ENCODE measurements at regions not wholly inside any gene's neighbourhood (a gene's known extent, or its start where the extent isn't known, plus 50 kb on each side); places are given as distances from the start of the nearest gene placed in this dataset.
"Not testable (repeated sequence)": the region's sequence is repeated elsewhere in the genome, so short reads cannot be mapped to it uniquely, and the experiment has no call there.

- H3K9ac ChIP-seq = no peak overlapping the region
- TF ChIP-seq CTCF (conservative IDR thresholded peaks at IDR 0.05; ENCODE audit: low read depth, low read length) = no peak
- H2AFZ ChIP-seq (ENCODE audit: low read depth) = no peak overlapping the region
- no peak overlapping the region for H3K4me2 ChIP-seq
- no peak overlapping the region for H3K4me3 ChIP-seq (IDR thresholded peaks at IDR 0.05; ENCODE audit: insufficient read depth, low read depth, low read length)
- H3K27me3 ChIP-seq (ENCODE audit: insufficient read depth, low read depth) = no peaks in the 10 kb centered on the region
- no peaks in the 10 kb centered on the region for H3K4me1 ChIP-seq (ENCODE audit: low read depth, poor library complexity, severe bottlenecking)
- H4K20me1 ChIP-seq (ENCODE audit: insufficient read depth) = no peaks in the 10 kb centered on the region
- no peaks in the 10 kb centered on the region for H3K79me2 ChIP-seq (ENCODE audit: insufficient read depth, low read depth)
- H3K36me3 ChIP-seq (ENCODE audit: insufficient read depth) = no peaks in the 10 kb centered on the region
- no peak overlapping the region for H3K27ac ChIP-seq
Observed at GRCh38 chr10:6988654-6989053, 408.6 kb upstream of the PRKCQ start.

GRCh38 chr10:6987536-6987945, 407.5 kb upstream of the PRKCQ start:
- no peak overlapping the region for H2AFZ ChIP-seq (ENCODE audit: low read depth)
- no peak overlapping the region for H3K4me3 ChIP-seq (IDR thresholded peaks at IDR 0.05; ENCODE audit: insufficient read depth, low read depth, low read length)
- H3K27me3 ChIP-seq (ENCODE audit: insufficient read depth, low read depth) = no peaks in the 10 kb centered on the region
- no peak overlapping the region for H3K9ac ChIP-seq
- no peaks in the 10 kb centered on the region for H3K4me1 ChIP-seq (ENCODE audit: low read depth, poor library complexity, severe bottlenecking)
- H4K20me1 ChIP-seq (ENCODE audit: insufficient read depth) = no peaks in the 10 kb centered on the region
- H3K27ac ChIP-seq = no peak overlapping the region
- no peak for TF ChIP-seq CTCF (conservative IDR thresholded peaks at IDR 0.05; ENCODE audit: low read depth, low read length)
- no peaks in the 10 kb centered on the region for H3K79me2 ChIP-seq (ENCODE audit: insufficient read depth, low read depth)
- H3K4me2 ChIP-seq = no peak overlapping the region
- no peaks in the 10 kb centered on the region for H3K36me3 ChIP-seq (ENCODE audit: insufficient read depth)

DNA sequence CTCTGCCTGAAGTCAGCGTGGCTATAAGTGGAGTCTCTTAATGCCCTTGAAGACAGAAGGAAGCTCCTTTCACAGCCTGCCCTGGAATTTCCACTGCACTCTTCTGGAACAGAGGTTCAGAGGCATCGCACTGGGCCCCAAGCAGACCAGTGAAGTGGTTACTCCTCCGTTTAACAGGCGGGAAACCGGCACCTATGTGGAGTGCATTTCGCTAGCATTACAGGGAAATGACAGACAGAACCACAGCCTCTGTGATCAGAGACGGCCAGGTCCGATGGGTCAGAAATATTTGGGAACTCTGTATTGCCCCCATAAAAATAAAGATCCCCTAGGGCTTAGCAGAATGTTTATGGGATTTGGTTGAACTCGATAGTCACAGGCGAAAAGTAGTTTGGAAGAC, 406.9 kb upstream of the PRKCQ start:
- H3K27me3 ChIP-seq (ENCODE audit: insufficient read depth, low read depth) = no peaks in the 10 kb centered on the region
- H3K79me2 ChIP-seq (ENCODE audit: insufficient read depth, low read depth) = no peaks in the 10 kb centered on the region
- no peak overlapping the region for H3K4me3 ChIP-seq (IDR thresholded peaks at IDR 0.05; ENCODE audit: insufficient read depth, low read depth, low read length)
- H2AFZ ChIP-seq (ENCODE audit: low read depth) = no peak overlapping the region
- no peak for TF ChIP-seq CTCF (conservative IDR thresholded peaks at IDR 0.05; ENCODE audit: low read depth, low read length)
- H3K36me3 ChIP-seq (ENCODE audit: insufficient read depth) = no peaks in the 10 kb centered on the region
- H4K20me1 ChIP-seq (ENCODE audit: insufficient read depth) = no peaks in the 10 kb centered on the region
- H3K9ac ChIP-seq = no peak overlapping the region
- H3K27ac ChIP-seq = no peak overlapping the region
- H3K4me1 ChIP-seq (ENCODE audit: low read depth, poor library complexity, severe bottlenecking) = no peaks in the 10 kb centered on the region
- H3K4me2 ChIP-seq = no peak overlapping the region

- no peak for TF ChIP-seq CTCF (conservative IDR thresholded peaks at IDR 0.05; ENCODE audit: low read depth, low read length)
- H3K27me3 ChIP-seq (ENCODE audit: insufficient read depth, low read depth) = no peaks in the 10 kb centered on the region
- H4K20me1 ChIP-seq (ENCODE audit: insufficient read depth) = no peaks in the 10 kb centered on the region
- no peak overlapping the region for H3K27ac ChIP-seq
- H2AFZ ChIP-seq (ENCODE audit: low read depth) = no peak overlapping the region
- no peak overlapping the region for H3K9ac ChIP-seq
- H3K36me3 ChIP-seq (ENCODE audit: insufficient read depth) = no peaks in the 10 kb centered on the region
- no peaks in the 10 kb centered on the region for H3K4me1 ChIP-seq (ENCODE audit: low read depth, poor library complexity, severe bottlenecking)
- H3K79me2 ChIP-seq (ENCODE audit: insufficient read depth, low read depth) = no peaks in the 10 kb centered on the region
- no peak overlapping the region for H3K4me2 ChIP-seq
- no peak overlapping the region for H3K4me3 ChIP-seq (IDR thresholded peaks at IDR 0.05; ENCODE audit: insufficient read depth, low read depth, low read length)
Observed at GRCh38 chr10:6985644-6986043, 405.6 kb upstream of the PRKCQ start.

- H3K4me1 ChIP-seq (ENCODE audit: low read depth, poor library complexity, severe bottlenecking) = no peaks in the 10 kb centered on the region
- no peak overlapping the region for H2AFZ ChIP-seq (ENCODE audit: low read depth)
- no peaks in the 10 kb centered on the region for H4K20me1 ChIP-seq (ENCODE audit: insufficient read depth)
- no peak overlapping the region for H3K9ac ChIP-seq
- H3K79me2 ChIP-seq (ENCODE audit: insufficient read depth, low read depth) = no peaks in the 10 kb centered on the region
- no peaks in the 10 kb centered on the region for H3K36me3 ChIP-seq (ENCODE audit: insufficient read depth)
- TF ChIP-seq CTCF (conservative IDR thresholded peaks at IDR 0.05; ENCODE audit: low read depth, low read length) = no peak
- no peak overlapping the region for H3K4me2 ChIP-seq
- no peak overlapping the region for H3K27ac ChIP-seq
- no peaks in the 10 kb centered on the region for H3K27me3 ChIP-seq (ENCODE audit: insufficient read depth, low read depth)
- H3K4me3 ChIP-seq (IDR thresholded peaks at IDR 0.05; ENCODE audit: insufficient read depth, low read depth, low read length) = no peak overlapping the region
Observed at GRCh38 chr10:6984971-6985370, 404.9 kb upstream of the PRKCQ start.

DNA sequence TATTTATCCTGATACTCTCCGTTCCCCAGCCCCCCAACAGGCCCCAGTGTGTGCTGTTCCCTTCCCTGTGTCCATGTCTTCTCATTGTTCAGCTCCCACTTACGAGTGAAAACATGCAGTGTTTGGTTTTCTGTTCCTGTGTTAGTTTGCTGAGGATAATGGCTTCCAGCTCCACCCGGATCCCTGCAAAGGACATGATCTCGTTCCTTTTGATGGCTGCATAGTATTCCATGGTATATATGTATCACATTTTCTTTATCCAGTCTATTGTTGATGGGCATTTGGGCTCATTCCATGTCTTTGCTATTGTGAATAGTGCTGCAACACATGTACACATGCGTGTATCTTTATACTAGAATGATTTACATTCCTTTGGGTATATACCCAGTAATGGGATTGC, 403.9 kb upstream of the PRKCQ start:
- not testable (repeated sequence) for H4K20me1 ChIP-seq (ENCODE audit: insufficient read depth); H2AFZ ChIP-seq (ENCODE audit: low read depth); H3K79me2 ChIP-seq (ENCODE audit: insufficient read depth, low read depth); H3K27ac ChIP-seq; H3K9ac ChIP-seq; H3K4me3 ChIP-seq (IDR thresholded peaks at IDR 0.05; ENCODE audit: insufficient read depth, low read depth, low read length); H3K4me2 ChIP-seq; H3K27me3 ChIP-seq (ENCODE audit: insufficient read depth, low read depth); H3K4me1 ChIP-seq (ENCODE audit: low read depth, poor library complexity, severe bottlenecking); H3K36me3 ChIP-seq (ENCODE audit: insufficient read depth)
